Body of pancreas (tissue), 4 donors: ENCODE measurements at regions not wholly inside any gene's neighbourhood (a gene's known extent, or its start where the extent isn't known, plus 50 kb on each side); places are given as distances from the start of the nearest gene placed in this dataset.

Experiments
- ATAC-seq: fragments of 150-250 bp; one replicate; pipeline ENCODE4 v1.9.1; 2016
- DNase-seq, 4 donors: peaks; one replicate each; pipeline ENCODE4 v3.0.0-alpha.2; 2019
- H3K27ac ChIP-seq, 4 donors: fragments of 200-600 bp; sonication (generic); 1 replicate in 3 of 4; 2 replicates in 1 of 4; pipeline versions ENCODE4 v1.5.1 to v1.6.1; 2016 to 2019; ENCODE audit warnings: mild to moderate bottlenecking in 1 of 4, mixed read lengths in 1 of 4, moderate library complexity in 1 of 4
- H3K27me3 ChIP-seq, 2 donors: fragments of 200-600 bp; sonication (generic); one replicate each; pipeline ENCODE4 v1.6.0; 2016; ENCODE audit warnings: mild to moderate bottlenecking in 1 of 2
- H3K36me3 ChIP-seq, 2 donors: fragments of 200-600 bp; sonication (generic); replicated peaks in 1 of 2; 2 replicates each; pipeline ENCODE4 v1.5.1; 2016; ENCODE audit warnings: low read depth in 2 of 2; ENCODE audit not compliant: insufficient read depth in 1 of 2
- H3K4me1 ChIP-seq: fragments of 200-600 bp; sonication (generic); one replicate; pipeline ENCODE4 v1.6.0; 2016
- H3K4me3 ChIP-seq, 2 donors: fragments of 200-600 bp; sonication (generic); 1 replicate in 1 of 2; 2 replicates in 1 of 2; pipeline ENCODE4 v1.5.1; 2016 to 2019
- H3K9me3 ChIP-seq, 3 donors: fragments of 200-600 bp; sonication (generic); 1 replicate in 2 of 3; 2 replicates in 1 of 3; pipeline ENCODE4 v1.5.1; 2016
- POLR2A ChIP-seq, 3 donors: fragments of 450-650 bp; IDR thresholded peaks; one replicate each; pipeline ENCODE4 v1.6.1; 2016; ENCODE audit warnings: antibody characterized with exemption in 3 of 3, mild to moderate bottlenecking in 2 of 3
- WGBS, 2 donors: methylation state at CpG; one replicate each; pipeline ENCODE4 v1.1.5; 2017; 5-methylcytosine and 5-hydroxymethylcytosine counted together
- intact Hi-C: fragments of 100-400 bp; cut with DNase I; formaldehyde crosslinking; loops from one replicate; pipeline ENCODE4 v1.15.1; 2023
- TF ChIP-seq, protein P1 (sequence below), 7 experiments: fragments of 450-650 bp in 4 of 7; fragments of 200-600 bp in 3 of 7; sonication (generic) in 3 of 7; IDR thresholded peaks; one replicate each; pipeline ENCODE4 v1.5.1; 2016 to 2019; ENCODE audit warnings: antibody characterized with exemption in 7 of 7

DNA sequence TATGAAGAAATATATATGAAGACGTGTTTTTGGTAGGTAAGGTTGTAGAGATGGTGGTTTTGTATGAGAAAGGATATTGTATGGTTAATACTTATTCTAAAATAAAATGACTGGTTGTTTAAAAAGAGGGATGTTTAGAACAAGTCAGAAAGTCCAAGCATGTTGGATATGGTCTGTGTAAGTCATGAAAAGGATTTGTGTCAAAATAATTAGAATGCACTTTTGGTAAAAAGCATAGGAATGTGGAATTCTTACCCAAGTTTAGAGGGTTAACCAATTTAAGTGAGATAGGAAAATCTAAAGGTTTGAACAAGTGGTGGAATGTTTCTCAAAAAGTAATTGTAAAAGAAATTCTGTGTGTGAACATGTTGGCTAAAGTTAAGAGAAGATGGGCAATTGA lies 1556.5 kb upstream of the C9orf72 start:
- no peak for TF ChIP-seq POLR2A (IDR thresholded peaks at IDR 0.05)
- TF ChIP-seq, protein P1, sequence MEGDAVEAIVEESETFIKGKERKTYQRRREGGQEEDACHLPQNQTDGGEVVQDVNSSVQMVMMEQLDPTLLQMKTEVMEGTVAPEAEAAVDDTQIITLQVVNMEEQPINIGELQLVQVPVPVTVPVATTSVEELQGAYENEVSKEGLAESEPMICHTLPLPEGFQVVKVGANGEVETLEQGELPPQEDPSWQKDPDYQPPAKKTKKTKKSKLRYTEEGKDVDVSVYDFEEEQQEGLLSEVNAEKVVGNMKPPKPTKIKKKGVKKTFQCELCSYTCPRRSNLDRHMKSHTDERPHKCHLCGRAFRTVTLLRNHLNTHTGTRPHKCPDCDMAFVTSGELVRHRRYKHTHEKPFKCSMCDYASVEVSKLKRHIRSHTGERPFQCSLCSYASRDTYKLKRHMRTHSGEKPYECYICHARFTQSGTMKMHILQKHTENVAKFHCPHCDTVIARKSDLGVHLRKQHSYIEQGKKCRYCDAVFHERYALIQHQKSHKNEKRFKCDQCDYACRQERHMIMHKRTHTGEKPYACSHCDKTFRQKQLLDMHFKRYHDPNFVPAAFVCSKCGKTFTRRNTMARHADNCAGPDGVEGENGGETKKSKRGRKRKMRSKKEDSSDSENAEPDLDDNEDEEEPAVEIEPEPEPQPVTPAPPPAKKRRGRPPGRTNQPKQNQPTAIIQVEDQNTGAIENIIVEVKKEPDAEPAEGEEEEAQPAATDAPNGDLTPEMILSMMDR (IDR thresholded peaks at IDR 0.05) = no peak
- no peaks in the 10 kb centered on the region for H3K27me3 ChIP-seq
- H3K4me1 ChIP-seq = no peaks in the 10 kb centered on the region
- no peak overlapping the region for H3K27ac ChIP-seq
- WGBS, 2 donors = 48 to 60% methylated on average over 1 of the region's 1 CpG
- intact Hi-C loops = no loop called here
- DNase-seq (no peak), ATAC-seq (no peak)
- no peaks in the 10 kb centered on the region for H3K9me3 ChIP-seq
- no peak overlapping the region for H3K4me3 ChIP-seq
- H3K36me3 ChIP-seq = no peaks in the 10 kb centered on the region

DNA sequence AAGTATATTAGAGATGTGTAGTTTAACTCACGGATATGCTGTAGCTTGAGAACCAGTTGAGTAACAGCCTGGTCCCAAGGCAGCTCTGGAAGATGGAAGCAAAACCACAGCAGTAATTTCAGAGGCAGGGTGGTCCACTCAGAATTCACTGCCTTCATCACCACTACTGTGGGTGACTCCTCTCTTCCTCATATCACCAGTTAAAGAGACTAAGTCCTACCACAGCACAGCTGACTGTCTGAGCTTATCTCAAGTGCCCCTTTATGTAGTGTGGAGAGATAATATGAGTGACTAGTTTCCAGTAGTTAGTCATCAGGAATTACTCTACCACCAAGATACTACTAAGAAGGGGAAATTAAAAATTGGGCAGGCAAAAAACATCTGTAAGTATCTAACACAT lies 1571.2 kb upstream of the C9orf72 start:
- Histone ChIP-seq H3K4me3 (no peak overlapping the region), H3K9me3 (no peaks in the 10 kb centered on the region), H3K27me3 (no peaks in the 10 kb centered on the region), H3K27ac (no peak overlapping the region), H3K4me1 (no peaks in the 10 kb centered on the region), H3K36me3 (no peaks in the 10 kb centered on the region)
- 65 to 68% methylated on average over 1 of the region's 1 CpG for WGBS, 2 donors
- TF ChIP-seq, protein P1 (IDR thresholded peaks at IDR 0.05) = no peak
- TF ChIP-seq POLR2A (IDR thresholded peaks at IDR 0.05) = no peak
- no peak for ATAC-seq
- DNase-seq = no peak
- intact Hi-C loops = no loop called here

DNA sequence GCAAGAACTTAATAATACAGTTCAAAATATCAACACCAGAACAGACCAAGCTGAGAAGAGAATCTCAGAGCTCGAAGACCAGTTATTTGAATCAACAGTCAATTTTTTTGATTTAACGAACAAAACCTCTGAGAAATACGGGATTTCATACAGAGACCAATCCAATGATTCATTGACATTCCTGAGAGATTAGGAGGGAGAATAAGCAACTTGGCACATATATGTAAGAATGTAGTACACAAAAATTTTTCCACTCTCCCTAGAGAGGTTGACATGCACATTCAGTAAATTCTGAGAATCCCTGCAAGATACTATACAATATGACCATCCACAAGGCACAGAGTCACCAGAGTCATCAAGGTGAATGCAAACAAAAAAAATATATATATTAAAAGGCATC lies 1577.3 kb upstream of the C9orf72 start:
- intact Hi-C loops = no loop called here
- no peak for ATAC-seq

DNA sequence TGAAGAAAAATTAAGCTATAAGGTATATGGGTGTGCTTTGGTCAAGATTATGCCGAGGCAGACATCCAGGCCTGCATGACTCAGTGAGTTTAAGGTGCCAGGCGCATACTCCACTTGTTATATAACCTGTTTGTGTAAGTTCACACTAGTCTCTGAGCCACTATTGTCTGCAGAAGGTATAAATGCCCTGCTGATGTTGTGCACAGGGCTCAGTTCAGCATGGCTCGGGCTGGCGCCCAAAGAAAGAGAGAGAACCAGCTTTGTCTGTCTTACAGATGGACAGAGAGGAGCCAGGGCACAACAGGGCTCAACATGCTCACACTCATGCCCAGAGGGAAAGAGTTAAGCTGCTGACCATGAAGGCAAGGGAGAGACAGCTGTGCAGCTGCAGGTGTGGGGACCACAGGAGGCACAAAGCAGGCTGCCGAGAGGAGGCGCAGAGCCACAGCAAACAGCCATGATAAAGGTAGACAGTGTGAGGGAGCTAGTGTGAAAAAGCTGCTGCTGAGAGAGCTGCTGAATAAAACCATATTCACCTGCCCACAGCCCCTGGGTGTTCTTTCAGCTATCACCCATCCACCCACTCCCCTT lies 1587.6 kb upstream of the C9orf72 start:
- intact Hi-C loops = no loop called here
- TF ChIP-seq POLR2A (IDR thresholded peaks at IDR 0.05) = no peak
- H3K9me3 ChIP-seq = no peaks in the 10 kb centered on the region
- ATAC-seq (no peak), DNase-seq (peak in 2 of 4 donors; percentile 2 to 5)
- no peaks in the 10 kb centered on the region for H3K4me1 ChIP-seq
- no peak overlapping the region for H3K4me3 ChIP-seq
- no peaks in the 10 kb centered on the region for H3K27me3 ChIP-seq
- no peak overlapping the region for H3K27ac ChIP-seq
- H3K36me3 ChIP-seq = no peaks in the 10 kb centered on the region
- 56 to 57% methylated on average over 6 of the region's 6 CpGs for WGBS, 2 donors

More for the DNA sequence above, 1577.3 kb upstream of the C9orf72 start:
- no peaks in the 10 kb centered on the region for H3K9me3 ChIP-seq
- H3K36me3 ChIP-seq = no peaks in the 10 kb centered on the region
- no peak for DNase-seq
- H3K27ac ChIP-seq = no peak overlapping the region
- H3K4me1 ChIP-seq = no peaks in the 10 kb centered on the region
- TF ChIP-seq, protein P1 (IDR thresholded peaks at IDR 0.05) = no peak
- TF ChIP-seq POLR2A (IDR thresholded peaks at IDR 0.05) = no peak
- no peak overlapping the region for H3K4me3 ChIP-seq
- 70 to 75% methylated on average over 3 of the region's 3 CpGs for WGBS, 2 donors
- no peaks in the 10 kb centered on the region for H3K27me3 ChIP-seq

DNA sequence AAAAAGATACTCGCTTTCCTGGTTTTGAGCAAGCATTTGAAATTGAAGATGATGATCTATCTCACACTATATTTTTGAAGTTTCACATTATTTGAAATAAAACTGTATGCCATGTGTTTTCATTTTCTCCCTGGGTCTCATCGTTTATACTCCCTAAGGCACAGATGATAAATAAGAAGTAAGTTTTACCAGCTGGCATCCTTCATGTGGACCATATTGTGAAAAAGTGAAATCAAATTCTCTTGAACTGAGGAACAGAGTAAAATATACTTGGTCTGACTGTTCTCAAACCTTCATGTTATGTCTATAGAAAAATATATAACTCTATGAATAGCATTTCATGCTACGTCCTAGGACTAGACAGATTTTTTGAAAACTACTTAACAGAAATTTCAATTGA lies 1600.9 kb upstream of the C9orf72 start:
- H3K36me3 ChIP-seq = no peaks in the 10 kb centered on the region
- H3K27me3 ChIP-seq = no peaks in the 10 kb centered on the region
- no peak for ATAC-seq
- DNase-seq = no peak
- intact Hi-C loops = no loop called here
- 63 to 66% methylated on average over 3 of the region's 3 CpGs for WGBS, 2 donors
- no peak overlapping the region for H3K27ac ChIP-seq
- no peaks in the 10 kb centered on the region for H3K9me3 ChIP-seq
- H3K4me1 ChIP-seq = no peaks in the 10 kb centered on the region
- TF ChIP-seq, protein P1 (IDR thresholded peaks at IDR 0.05) = no peak
- no peak for TF ChIP-seq POLR2A (IDR thresholded peaks at IDR 0.05)
- H3K4me3 ChIP-seq = no peak overlapping the region
